ENCODE measurements at regions not wholly inside any gene's neighbourhood (a gene's known extent, or its start where the extent isn't known, plus 50 kb on each side); places are given as distances from the start of the nearest gene placed in this dataset.

DNA sequence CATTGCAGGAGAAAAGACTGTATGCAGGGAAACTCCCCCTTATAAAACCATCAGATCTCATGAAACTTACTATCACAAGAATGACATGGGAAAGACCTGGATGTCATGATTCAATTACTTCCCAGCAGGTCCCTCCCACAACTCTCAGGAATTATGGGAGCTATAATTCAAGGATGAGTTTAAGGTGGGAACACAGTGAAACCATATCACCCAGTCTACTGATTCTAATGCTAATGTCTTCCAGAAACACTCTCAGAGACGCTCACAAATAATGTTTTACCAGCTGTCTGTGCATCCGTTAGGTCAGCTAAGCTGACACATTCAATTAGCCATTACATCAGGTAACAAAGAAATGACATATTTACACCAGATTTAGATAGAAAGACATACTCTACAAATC is 637.9 kb downstream of the NLGN4Y start:
- no peak for DNase-seq (ENCODE audit: low read depth)

DNA sequence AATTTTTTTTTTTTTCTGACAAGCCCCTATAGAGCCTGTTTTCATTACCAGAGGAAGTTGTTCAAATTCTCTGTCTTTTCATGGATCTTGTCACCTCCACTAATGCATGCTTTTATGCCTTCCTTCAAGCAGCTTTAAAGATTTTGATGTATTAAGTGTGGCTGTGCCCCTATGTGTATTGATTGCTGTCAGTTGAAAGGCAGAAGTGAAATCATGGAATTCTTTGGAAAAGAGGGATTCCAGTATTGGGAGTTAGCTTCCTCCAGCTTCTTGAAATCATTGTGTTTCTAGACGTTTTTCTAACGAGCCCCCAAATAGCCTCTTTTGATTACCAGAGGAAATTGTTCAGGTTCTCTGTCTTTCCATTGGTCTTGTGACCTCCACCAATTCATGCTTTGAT is 655.6 kb downstream of the NLGN4Y start:
- DNase-seq (ENCODE audit: low read depth), result no peak

DNA sequence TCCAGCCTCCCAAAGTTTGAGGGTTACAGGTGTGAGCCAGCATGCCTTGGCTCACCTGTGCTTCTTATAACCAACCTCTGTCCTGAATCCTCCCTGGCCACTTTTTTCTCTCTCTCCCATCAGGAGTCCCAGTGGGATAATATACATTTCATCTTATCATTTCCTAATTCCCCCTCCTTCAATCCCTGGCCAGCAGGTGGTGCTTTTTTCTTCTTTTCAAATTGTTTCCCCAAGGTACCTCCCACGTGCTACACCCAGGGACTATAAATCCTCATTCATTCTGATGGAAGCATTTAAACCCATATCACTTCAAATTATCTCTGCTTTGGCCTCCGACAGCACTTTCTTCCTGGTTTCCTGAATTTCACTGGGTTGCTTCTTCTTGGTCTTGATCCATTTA is 704.7 kb downstream of the NLGN4Y start:
- DNase-seq (ENCODE audit: low read depth), result no peak

DNA sequence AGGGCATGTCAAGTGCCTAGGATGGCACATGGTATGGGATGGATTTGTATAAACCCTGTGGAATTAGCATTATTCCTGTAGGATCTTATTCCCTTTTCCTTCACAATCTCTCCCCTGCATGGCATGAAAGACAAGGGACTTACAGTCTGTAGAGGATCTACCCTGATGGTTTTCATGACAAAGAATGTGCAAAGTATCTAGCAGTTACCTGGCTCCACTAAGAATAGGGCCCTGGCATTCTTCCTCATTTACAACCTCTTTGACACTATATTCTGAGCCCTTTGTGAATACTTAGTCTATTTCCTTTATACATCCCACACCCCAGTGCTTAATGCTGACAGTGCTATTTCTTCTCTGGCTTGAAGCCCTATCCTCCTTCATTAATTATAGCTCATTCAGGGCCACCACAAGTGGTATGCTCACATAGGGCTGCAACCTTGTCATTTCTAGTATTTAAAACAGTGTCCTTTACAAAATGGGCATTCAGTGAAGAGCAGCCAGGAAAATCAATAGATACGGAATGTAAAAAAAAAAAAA is 715.3 kb downstream of the NLGN4Y start:
- no peak for DNase-seq (ENCODE audit: low read depth)

DNA sequence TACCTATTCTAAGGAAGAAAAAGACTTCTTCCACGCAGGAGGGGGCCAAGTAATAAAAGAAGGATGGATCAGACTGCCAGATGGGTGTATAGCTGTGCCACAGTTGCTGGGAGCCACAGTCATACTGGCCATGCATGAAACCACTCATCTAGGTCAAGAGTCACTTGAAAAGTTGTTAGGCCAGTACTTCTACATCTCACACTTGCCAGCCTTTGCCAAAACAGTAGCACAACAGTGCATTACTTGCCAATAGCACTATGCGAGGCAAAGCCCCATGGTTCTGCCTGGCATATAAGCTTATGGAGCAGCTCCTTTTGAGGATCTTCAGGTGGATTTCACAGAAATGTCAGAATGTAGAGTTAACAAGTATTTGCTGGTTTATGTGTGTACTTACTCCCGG is 735.0 kb downstream of the NLGN4Y start:
- no peak for DNase-seq (ENCODE audit: low read depth)

DNA sequence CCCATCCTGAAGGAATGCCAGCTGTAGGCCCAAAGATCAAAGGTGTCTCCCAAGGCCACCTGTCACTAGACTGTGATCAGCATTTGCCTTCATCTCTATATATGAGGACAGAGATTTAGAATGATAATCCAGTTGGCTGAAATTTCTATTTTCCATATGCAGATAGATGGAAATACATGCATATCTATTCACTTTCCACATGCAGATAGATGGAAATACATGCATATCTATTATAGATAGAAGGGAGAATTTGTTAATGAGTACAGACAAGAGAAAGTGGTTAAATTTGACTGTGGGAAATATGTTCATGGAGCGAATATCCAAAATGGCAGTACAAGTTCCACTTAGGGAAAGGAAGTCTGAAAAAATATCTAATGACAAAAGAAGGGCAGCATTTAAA is 762.2 kb downstream of the NLGN4Y start:
- DNase-seq (ENCODE audit: low read depth), result no peak

DNA sequence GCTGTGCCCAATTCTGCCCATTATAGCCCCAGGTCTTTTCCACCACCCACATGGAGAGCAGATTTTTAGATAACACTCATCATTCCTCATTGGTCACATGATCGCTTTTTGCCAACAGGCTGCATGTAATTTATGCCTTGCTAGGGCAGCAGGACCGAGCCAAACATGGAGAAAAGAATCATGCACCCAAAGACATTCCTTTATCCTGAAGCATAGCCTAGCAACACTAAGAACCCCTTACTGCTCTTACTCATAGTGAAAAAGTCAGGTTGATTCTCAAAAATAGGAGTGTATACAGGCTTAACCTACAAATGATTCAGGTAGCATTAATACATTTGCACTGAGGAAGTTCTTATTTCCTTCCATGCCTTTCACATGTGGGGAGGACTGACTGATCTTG is 765.5 kb downstream of the NLGN4Y start:
- DNase-seq (ENCODE audit: low read depth), result no peak

DNA sequence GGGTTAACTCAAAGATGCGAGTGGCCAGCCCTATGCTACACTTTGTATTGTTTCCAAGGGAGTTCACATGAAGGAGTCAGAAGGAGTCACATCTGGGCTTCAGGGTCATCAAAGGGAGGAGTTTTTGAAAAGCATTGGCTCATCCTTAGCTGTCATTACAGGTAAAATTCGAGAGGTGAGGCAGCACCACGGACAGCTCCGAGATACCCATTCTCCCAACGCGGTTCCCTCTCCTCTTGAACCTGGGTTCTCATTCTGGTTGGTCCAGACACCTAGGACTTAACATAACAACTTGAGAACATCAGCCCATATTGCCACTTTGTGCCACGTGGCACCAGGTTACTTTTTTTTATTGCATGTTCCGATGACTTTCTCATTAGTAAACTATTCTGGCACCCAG is 768.6 kb downstream of the NLGN4Y start:
- DNase-seq (ENCODE audit: low read depth), result no peak

DNA sequence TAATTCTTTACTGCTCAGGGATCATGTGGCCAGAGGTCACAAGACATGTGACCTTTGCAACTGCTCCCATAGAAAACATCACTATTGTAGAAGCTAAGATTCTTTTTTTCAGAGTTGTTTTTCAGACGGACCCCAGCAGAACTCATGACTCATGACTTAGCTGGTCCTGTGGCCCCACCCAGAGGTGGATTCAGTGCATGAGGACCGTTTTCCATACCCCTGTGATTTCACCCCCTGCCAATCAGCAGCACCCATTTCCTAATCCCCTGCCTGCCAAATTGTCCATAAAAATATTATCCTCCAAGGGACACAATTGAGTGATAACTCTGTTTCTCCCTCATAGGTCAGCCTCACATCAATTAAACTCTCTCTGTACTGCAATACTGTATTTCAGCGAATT is 777.5 kb downstream of the NLGN4Y start:
- no peak for DNase-seq (ENCODE audit: low read depth)

DNA sequence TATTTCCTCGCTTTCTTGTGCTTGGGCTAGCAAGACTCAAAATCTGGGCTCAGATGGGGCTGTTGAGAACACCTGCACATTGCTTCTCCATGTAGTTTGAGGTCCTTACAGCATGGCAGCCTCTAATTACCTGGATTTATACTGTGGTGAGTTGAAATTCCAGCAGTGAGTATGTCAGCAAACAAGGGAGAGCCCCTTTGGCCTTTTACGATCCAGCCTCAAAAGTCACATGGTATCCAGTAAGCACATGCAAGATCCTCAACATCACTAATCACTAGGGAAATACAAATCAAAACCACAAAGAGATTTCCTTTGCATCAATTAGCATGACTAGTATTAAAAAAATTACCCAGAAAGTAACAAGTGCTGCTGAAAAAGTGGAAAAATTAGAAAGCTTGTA is 787.8 kb downstream of the NLGN4Y start:
- no peak for DNase-seq (ENCODE audit: low read depth)

DNA sequence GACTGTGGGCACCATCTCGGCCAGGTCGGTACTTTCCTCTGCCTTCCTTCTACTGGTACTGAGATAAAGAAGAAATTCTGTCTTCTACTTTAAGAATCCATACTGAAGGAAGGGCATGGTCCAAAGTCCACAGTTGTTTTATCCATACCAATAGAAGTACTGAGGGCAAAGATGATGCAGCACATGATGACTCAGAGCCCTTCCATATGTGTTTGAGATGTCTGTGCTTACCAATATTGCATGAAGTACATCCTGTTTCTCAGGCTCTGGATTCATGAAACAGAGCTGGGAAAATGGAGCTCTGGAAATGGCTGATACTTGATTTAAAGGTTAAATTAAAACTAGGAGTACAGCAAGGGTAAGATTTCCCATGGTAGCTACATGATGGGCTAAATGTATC is 799.9 kb downstream of the NLGN4Y start:
- DNase-seq (ENCODE audit: low read depth), result no peak

DNA sequence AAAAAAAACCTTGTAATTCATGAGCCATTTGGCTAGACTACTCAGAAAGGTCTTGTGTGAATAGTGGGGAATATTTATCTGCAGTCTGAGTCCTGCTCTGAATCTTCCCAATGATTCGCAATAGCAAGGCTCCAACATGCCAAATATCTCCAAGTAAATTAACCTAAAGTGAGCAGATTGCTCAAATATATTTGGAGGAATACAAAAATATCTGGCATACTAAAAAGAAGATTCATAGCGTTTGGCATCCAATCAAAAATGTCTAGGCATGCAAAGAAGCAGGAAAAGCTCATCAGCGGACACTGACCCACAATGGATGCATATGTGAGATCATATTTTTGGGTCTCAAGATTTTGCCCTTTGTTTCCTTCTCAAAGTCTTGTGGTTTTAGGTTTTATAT is 800.9 kb downstream of the NLGN4Y start:
- DNase-seq (ENCODE audit: low read depth), result no peak

DNA sequence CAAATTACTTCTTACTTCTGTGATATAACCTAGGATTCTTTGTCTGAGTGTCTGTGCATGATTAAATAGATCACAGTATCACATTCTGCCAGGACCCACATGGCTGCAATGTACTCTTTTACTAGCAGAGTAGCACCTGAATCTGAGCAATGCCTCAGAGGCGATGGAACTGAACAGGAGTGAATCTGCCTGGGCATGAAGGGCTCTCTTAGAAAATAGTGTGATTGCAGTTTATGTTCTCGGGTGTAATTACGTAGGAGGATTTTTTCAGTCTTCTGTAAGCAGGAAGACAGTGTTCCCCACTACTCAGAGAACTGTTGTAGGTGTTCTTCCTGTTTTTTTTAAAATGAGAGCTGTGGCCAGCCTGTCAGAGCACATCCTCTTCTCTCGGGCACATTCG is 802.3 kb downstream of the NLGN4Y start:
- no peak for DNase-seq (ENCODE audit: low read depth)

DNA sequence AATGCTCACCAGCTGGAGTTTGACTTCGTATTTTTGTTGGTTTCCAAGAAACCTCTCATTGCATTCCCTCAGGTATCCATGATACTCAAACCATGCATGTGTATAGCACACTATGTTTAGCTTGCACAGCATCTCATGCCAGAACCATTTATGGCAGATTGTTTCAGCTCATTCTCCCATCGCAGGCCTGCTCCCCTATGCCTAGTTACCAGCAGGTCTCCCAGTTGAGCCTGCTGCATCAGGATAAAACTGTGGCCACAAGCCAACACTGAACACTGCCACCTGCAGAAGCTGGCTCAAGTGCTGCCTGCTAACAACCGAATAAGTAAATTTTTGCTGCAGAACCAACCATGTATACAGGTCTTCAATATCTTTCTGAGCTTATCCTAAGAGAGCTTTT is 804.5 kb downstream of the NLGN4Y start:
- no peak for DNase-seq (ENCODE audit: low read depth)

DNA sequence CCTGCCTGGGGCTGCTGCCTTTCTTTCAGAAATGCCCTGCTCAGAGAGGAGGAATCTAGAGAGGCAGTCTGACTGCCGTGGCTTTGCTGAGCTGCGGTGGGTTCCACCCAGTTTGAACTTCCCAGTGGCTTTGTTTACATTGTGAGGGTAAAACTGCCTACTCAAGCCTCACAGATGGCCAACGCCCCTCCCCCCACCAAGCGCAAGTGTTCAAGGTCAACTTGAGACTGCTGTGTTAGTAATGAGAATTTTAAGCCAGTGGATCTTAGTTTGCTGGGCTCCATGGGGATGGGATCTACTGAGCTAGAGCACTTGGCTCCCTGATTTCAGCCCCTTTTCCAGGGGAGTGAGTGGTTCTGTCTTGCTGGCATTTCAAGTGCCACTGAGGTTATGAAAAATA is 819.2 kb downstream of the NLGN4Y start:
- no peak for DNase-seq (ENCODE audit: low read depth)

DNA sequence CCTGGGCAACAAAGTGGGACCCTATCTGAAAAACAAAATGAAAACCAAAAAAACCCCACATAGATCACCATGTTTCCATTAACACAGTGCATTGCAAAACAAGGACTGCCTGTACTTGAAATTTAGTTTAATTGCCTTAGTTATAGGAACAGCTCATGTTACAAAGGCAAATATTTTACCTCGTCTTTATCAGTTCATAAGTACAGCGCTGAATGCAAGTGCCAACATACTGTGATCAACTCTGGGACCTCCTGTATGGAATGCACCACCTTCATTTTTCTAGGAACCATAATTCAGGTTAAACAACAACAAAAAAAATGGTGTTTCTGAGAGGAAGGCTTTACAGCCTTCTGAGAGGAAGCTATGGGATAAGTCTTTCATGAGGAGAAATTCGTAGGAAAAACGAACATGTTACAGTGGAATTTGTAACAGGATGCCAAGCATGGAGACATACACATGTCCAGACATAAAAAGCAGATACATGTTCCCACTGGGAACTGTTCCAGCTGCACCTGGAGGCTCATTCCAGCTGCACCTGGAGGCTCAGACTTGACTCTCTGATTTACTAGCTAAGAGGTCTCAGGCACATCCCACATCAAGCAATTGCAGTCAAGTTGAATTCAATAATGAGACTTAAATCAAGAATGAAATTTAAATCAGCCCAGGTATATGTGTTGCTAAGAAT is 821.3 kb downstream of the NLGN4Y start:
- no peak for DNase-seq (ENCODE audit: low read depth)

DNA sequence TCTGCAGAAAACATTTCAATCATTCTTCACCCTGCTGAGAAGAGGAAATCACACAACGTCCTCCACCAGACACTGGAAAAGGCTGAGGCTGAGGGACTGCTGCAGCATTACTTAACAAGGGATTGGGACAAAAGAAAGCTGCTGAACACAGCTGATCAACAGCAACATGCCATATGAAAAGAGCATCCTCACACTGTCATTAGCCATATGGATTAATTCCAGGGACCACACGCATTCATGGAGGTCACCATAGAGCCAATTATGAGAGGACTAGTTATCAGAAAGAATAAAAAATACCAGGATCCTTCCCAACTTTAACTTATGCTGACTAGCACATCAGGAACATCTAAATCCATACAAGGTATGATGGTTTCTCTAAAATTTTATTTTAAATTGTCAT is 825.0 kb downstream of the NLGN4Y start:
- DNase-seq (ENCODE audit: low read depth), result no peak

DNA sequence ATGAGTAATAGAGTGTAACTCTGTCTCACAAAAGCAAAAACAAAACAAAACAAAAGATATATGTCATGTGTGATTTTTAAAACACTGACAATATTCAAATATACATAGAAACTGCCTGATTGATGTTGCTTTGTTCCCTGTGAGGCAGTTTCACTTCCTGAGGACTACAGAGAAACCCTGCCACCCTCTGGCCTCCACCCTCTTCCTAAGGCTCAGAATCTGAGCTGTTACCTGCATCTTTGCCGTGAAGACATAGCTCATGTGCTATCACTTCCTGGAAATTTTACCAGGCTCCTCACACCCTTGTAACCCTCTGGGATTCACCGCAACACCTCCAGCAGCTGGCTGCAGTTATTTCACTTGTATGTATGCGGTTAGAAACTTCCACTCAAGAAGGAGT is 831.0 kb downstream of the NLGN4Y start:
- no peak for DNase-seq (ENCODE audit: low read depth)

DNA sequence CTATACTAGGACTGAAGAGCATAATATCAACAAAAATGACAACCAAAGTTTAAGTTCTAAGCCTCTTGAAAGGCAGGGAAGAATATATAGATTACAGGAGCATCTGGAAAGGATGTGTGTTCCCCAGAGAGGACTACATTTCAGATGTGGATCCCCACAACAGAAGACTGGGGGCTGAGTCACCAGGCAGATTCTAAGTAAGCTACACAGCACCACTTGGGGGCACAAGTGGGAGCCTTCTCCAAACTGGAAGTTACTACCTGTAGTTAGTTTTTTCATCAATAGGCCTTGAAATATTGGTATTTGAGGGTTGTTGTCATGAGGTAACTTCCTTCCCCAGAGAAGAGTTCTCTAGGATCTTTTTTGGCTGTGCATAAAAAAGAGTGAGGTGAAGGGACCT is 836.1 kb downstream of the NLGN4Y start:
- DNase-seq (ENCODE audit: low read depth), result no peak

DNA sequence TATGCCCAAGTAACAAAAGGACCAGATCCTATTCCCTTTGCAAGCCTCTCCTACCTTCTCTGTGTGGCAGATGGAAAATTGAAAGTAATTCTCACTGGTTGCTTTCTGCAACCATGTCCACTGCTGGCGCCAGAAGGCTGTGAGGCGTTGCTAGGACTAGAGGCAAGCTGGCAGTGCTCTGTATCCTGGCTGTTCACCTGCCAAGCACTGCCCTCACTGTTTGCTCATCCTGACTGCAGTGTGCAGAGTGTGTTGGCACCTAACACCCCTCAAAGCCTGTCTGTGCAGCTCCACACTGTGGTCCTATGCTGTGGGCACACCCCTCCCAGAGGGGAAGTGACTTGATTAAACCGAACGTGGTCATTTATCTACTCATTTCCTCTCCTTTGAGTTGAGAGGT is 840.7 kb downstream of the NLGN4Y start:
- DNase-seq (ENCODE audit: low read depth), result no peak

DNA sequence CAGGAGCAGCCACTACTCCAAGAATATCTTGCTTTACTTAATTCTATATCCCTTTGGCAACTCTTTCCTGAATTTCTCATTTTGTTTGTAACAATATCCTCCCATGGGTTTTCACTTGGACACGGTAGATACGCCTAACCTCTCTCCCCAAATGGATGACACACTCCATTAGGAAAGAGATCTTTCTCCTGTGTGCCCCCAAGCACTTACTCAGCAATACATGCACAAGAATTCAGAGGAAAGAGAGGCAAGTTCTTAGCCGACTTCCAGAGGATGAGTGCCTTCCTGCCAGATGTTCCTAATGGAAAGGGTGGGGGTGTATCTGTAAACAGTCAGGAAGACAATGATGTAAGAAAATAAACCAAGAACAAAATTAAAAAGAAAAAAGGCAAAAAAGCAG is 844.5 kb downstream of the NLGN4Y start:
- no peak for DNase-seq (ENCODE audit: low read depth)

DNA sequence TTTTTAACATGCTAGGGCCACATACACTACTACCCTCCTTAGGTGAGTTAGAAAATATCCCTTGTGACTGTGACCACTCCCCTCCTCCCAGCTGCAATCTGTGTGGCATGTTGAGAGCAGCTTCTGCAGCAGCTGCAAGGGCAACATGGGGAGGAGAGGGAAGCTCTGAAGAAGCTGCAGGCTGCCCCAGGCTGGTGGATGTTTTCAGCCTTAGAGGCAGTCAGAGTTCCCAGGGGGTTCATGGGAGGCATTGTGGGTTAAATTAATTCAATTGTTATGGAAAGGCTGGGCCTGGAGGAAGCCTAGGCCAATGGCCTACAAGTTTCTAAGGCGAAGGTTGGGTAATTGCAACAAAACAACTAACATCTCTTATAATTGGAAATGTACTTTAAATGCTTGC is 860.8 kb downstream of the NLGN4Y start:
- DNase-seq (ENCODE audit: low read depth), result no peak

DNA sequence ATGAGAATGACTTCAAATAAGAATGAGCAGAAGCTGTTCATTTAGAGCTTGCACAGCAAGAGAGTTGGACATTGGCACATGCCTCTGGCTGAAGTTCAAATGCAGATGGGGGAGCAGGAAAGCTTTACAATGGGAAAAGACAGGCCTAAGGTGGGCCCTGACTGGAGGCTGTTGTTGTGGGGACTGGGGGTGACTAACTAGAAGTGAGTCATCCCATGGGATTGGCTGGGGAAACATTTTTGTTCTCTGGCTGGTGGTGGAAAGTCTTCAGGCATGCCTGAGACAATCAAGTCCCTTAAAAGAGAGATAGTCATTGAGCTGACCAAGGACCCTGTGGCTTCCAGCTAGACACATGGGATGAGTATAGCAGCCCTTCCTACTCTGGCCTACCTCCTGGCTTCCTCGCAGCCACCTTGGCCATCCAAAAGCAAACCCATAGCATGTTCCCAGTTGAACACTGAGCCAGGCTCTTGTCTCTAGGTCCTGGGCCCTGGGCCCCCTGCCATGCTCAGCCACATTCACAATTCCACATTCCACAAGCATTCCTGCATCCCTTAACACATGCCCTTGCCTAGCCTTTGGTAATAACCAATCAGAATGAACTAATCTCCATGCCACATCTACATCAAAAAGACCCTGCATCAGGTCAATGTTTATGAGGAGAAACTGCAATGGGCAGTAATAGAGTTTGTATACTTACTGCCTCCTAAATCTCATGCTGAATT is 873.4 kb downstream of the NLGN4Y start:
- no peak for DNase-seq (ENCODE audit: low read depth)
